Suprapubic skin (tissue), 4 donors: ENCODE measurements at regions not wholly inside any gene's neighbourhood (a gene's known extent, or its start where the extent isn't known, plus 50 kb on each side); places are given as distances from the start of the nearest gene placed in this dataset.

Experiments used
- CTCF ChIP-seq, 2 donors: fragments of 200-600 bp in 1 of 2; fragments of 450-650 bp in 1 of 2; sonication (generic) in 1 of 2; IDR thresholded peaks; one replicate each; pipeline ENCODE4 v1.5.1; 2016 to 2019; ENCODE audit warnings: antibody characterized with exemption in 2 of 2, mild to moderate bottlenecking in 1 of 2, moderate library complexity in 1 of 2
- POLR2A ChIP-seq, 2 donors: fragments of 450-650 bp; IDR thresholded peaks; one replicate each; pipeline ENCODE4 v1.6.1; 2017; ENCODE audit warnings: antibody characterized with exemption in 2 of 2, mild to moderate bottlenecking in 2 of 2, moderate library complexity in 2 of 2
- POLR2AphosphoS5 ChIP-seq, 3 donors: sonication (generic); formaldehyde crosslinking; IDR thresholded peaks; one replicate each; pipeline ENCODE4 v1.6.1; 2017; ENCODE audit warnings: antibody characterized with exemption in 3 of 3

- TF ChIP-seq POLR2AphosphoS5 (IDR thresholded peaks at IDR 0.05) = no peak
- no peak for TF ChIP-seq CTCF (IDR thresholded peaks at IDR 0.05)
- TF ChIP-seq POLR2A (IDR thresholded peaks at IDR 0.05) = no peak
These were observed 67.4 kb downstream of the CBLL2 start for GRCh38 chrX:22340022-22340616.
